ENCODE measurements at regions not wholly inside any gene's neighbourhood (a gene's known extent, or its start where the extent isn't known, plus 50 kb on each side); places are given as distances from the start of the nearest gene placed in this dataset.

- no peak for DNase-seq (ENCODE audit: low spot score)
Observed at GRCh38 chr3:152218602-152219001, 50.1 kb upstream of the MBNL1 start.
